HepG2 (cell line): ENCODE measurements at regions not wholly inside any gene's neighbourhood (a gene's known extent, or its start where the extent isn't known, plus 50 kb on each side); places are given as distances from the start of the nearest gene placed in this dataset.

ENCODE experiments used
- ATAC-seq: fragments of 200-7000 bp; cut with Tn5 transposase; 3 replicates; pipeline ENCODE4 v1.9.1; 2020; ENCODE audit warnings: mild to moderate bottlenecking, moderate library complexity
- BruUV-seq: library from RNA; stranded (reverse); fragments of 400-500 nt; replicated peaks from 2 replicates; lab custom pipeline; 2021; lab: Mats Ljungman, UMichigan
- CTCF ChIA-PET: fragments of 300-600 bp; formaldehyde crosslinking; extraction: SDS; loops from one replicate; lab custom pipeline; 2021; ENCODE audit warnings: low total read pairs, inconsistent platforms, low intra/inter-chr PET ratio; lab: Yijun Ruan, JAX
- POLR2A ChIA-PET: fragments of 350-600 bp; sonication (Branson Sonifier 250); formaldehyde crosslinking; loops from one replicate; lab custom pipeline; 2020; ENCODE audit warnings: antibody characterized with exemption, inconsistent platforms; lab: Yijun Ruan, JAX
- DNase-seq: peaks from one replicate; pipeline ENCODE4 v3.0.0-alpha.2; 2015; ENCODE audit warnings: low spot score
- FAIRE-seq: peaks from 3 replicates; lab custom pipeline; 2011; peaks lifted over from hg19 to GRCh38; lab: Jason Lieb, UNC
- H2AFZ ChIP-seq: one replicate; pipeline ENCODE4 v1.6.1; 2011; ENCODE audit warnings: low read length, inconsistent platforms
- H3K27ac ChIP-seq: fragments of 300-600 bp; 3 replicates; pipeline ENCODE4 v1.8.0; 2011; ENCODE audit warnings: mixed run types, mild to moderate bottlenecking, mixed read lengths, low read length, inconsistent platforms; ENCODE audit not compliant: insufficient read depth; ENCODE audit errors: extremely low read length
- H3K27me3 ChIP-seq, 2 experiments: fragments of 200-600 bp in 1 of 2; 2 replicates in 1 of 2; 3 replicates in 1 of 2; pipeline versions ENCODE4 v1.6.0 to v1.8.0; 2011; ENCODE audit warnings: low read length in 2 of 2, mild to moderate bottlenecking in 2 of 2, moderate library complexity in 2 of 2, inconsistent platforms in 1 of 2; ENCODE audit not compliant: insufficient read depth in 2 of 2, control insufficient read depth in 1 of 2
- H3K36me3 ChIP-seq, 2 experiments: fragments of 200-600 bp in 1 of 2; replicated peaks in 1 of 2; 2 replicates in 1 of 2; 3 replicates in 1 of 2; pipeline versions ENCODE4 v1.5.1 to v1.8.0; 2011; ENCODE audit warnings: low read length in 2 of 2, inconsistent platforms in 1 of 2; ENCODE audit not compliant: insufficient read depth in 2 of 2, control insufficient read depth in 1 of 2
- H3K4me1 ChIP-seq: 2 replicates; pipeline ENCODE4 v1.5.1; 2012; ENCODE audit warnings: low read length, inconsistent platforms; ENCODE audit not compliant: insufficient read depth
- H3K4me2 ChIP-seq: 2 replicates; pipeline ENCODE4 v1.6.0; 2011; ENCODE audit warnings: low read depth, low read length, inconsistent platforms
- H3K4me3 ChIP-seq, 3 experiments: fragments of 200-600 bp in 1 of 3; sonication (generic), shearing (Covaris generic) in 1 of 3; replicated peaks in 1 of 3; 2 replicates each; pipeline ENCODE4 v1.5.1; 2011 to 2016; ENCODE audit warnings: low read length in 3 of 3, inconsistent platforms in 2 of 3, low read depth in 2 of 3, mild to moderate bottlenecking in 2 of 3, control low read depth in 1 of 3, mixed read lengths in 1 of 3; ENCODE audit not compliant: insufficient read depth in 1 of 3
- H3K79me2 ChIP-seq: one replicate; pipeline ENCODE4 v1.6.1; 2011; ENCODE audit warnings: low read length, inconsistent platforms; ENCODE audit not compliant: insufficient read depth
- H3K9ac ChIP-seq: 2 replicates; pipeline ENCODE4 v1.6.0; 2011; ENCODE audit warnings: mild to moderate bottlenecking, low read depth, low read length, inconsistent platforms; ENCODE audit not compliant: insufficient read depth
- H3K9me3 ChIP-seq: 2 replicates; pipeline ENCODE4 v1.5.1; 2012; ENCODE audit warnings: mild to moderate bottlenecking, low read length
- H4K20me1 ChIP-seq: 2 replicates; pipeline ENCODE4 v1.6.0; 2011; ENCODE audit warnings: inconsistent platforms, mild to moderate bottlenecking, low read length, moderate library complexity; ENCODE audit not compliant: insufficient read depth
- CBX1 ChIP-seq: IDR thresholded peaks from one replicate; pipeline ENCODE4 v1.6.1; 2016; ENCODE audit warnings: antibody characterized with exemption, low read depth
- KDM5B ChIP-seq: sonication (generic); formaldehyde crosslinking; IDR thresholded peaks from 2 replicates; pipeline ENCODE4 v1.4.0; 2020; ENCODE audit warnings: missing genetic modification reagents, mild to moderate bottlenecking, borderline replicate concordance
- KMT2B ChIP-seq: IDR thresholded peaks from 2 replicates; pipeline ENCODE4 v1.6.1; 2016; ENCODE audit warnings: missing genetic modification reagents, missing compliant biosample characterization
- NFYC ChIP-seq: IDR thresholded peaks from 2 replicates; pipeline ENCODE4 v1.6.1; 2016; ENCODE audit warnings: missing genetic modification reagents, missing compliant biosample characterization
- PHB2 ChIP-seq: fragments of 450-650 bp; IDR thresholded peaks from 2 replicates; pipeline ENCODE4 v1.6.1; 2018; ENCODE audit not compliant: partially characterized antibody
- RNF219 ChIP-seq: sonication (generic); formaldehyde crosslinking; IDR thresholded peaks from 2 replicates; pipeline ENCODE4 v1.5.0; 2020; ENCODE audit warnings: mild to moderate bottlenecking, missing genetic modification reagents
- TARDBP ChIP-seq: sonication (generic); formaldehyde crosslinking; IDR thresholded peaks from 2 replicates; pipeline ENCODE4 v1.8.0; 2022; ENCODE audit warnings: mild to moderate bottlenecking, missing genetic modification reagents
- TOPORS ChIP-seq: sonication (generic); formaldehyde crosslinking; IDR thresholded peaks from 2 replicates; pipeline ENCODE4 v1.8.0; 2023; ENCODE audit warnings: mild to moderate bottlenecking, missing genetic modification reagents
- USF2 ChIP-seq, 2 experiments: sonication (generic) in 1 of 2; formaldehyde crosslinking in 1 of 2; IDR thresholded peaks; 2 replicates each; pipeline versions ENCODE4 v1.5.1 to v1.6.1; 2011 to 2020; ENCODE audit warnings: borderline replicate concordance in 1 of 2, low read depth in 1 of 2, low read length in 1 of 2, mild to moderate bottlenecking in 1 of 2, missing genetic modification reagents in 1 of 2, moderate library complexity in 1 of 2
- XBP1 ChIP-seq: sonication (generic); formaldehyde crosslinking; IDR thresholded peaks from 2 replicates; pipeline ENCODE4 v1.5.0; 2020; ENCODE audit warnings: missing genetic modification reagents
- ZNF263 ChIP-seq: sonication (generic); formaldehyde crosslinking; IDR thresholded peaks from 2 replicates; pipeline ENCODE4 v1.4.0; 2020; ENCODE audit warnings: missing genetic modification reagents
- ZNF460 ChIP-seq: sonication (generic); formaldehyde crosslinking; IDR thresholded peaks from 2 replicates; pipeline ENCODE4 v1.5.1; 2020; ENCODE audit warnings: missing genetic modification reagents, mild to moderate bottlenecking, borderline replicate concordance
- ZNF556 ChIP-seq: sonication (generic); formaldehyde crosslinking; IDR thresholded peaks from 2 replicates; pipeline ENCODE4 v1.4.0; 2020; ENCODE audit warnings: mild to moderate bottlenecking, missing genetic modification reagents, borderline replicate concordance
- ZNF563 ChIP-seq: sonication (generic); formaldehyde crosslinking; IDR thresholded peaks from 2 replicates; pipeline ENCODE4 v1.8.0; 2022; ENCODE audit warnings: mild to moderate bottlenecking, moderate library complexity, missing genetic modification reagents
- ZNF609 ChIP-seq: sonication (generic); formaldehyde crosslinking; IDR thresholded peaks from 2 replicates; pipeline ENCODE4 v1.4.0; 2020; ENCODE audit warnings: mild to moderate bottlenecking, missing genetic modification reagents, borderline replicate concordance
- WGBS: methylation state at CpG from one replicate; pipeline ENCODE4 v1.1.6; 2017; ENCODE audit warnings: low lambda C conversion rate; 5-methylcytosine and 5-hydroxymethylcytosine counted together
- in situ Hi-C: cut with HindIII; loops from 2 replicates; pipeline ENCODE4 v1.10.0; 2017; ENCODE audit warnings: low pct_unique_long_range_greater_than_20kb; ENCODE audit not compliant: extremely low pct_ligation_motif_present
- intact Hi-C: fragments of 100-400 bp; cut with micrococcal nuclease; formaldehyde crosslinking; loops from one replicate; pipeline ENCODE4 v1.10.0; 2022; ENCODE audit not compliant: unreplicated experiment
- TF ChIP-seq, protein P1 (sequence below): sonication (generic); formaldehyde crosslinking; IDR thresholded peaks from 2 replicates; pipeline ENCODE4 v1.8.0; 2022; ENCODE audit warnings: mild to moderate bottlenecking, missing genetic modification reagents, moderate library complexity

- in situ Hi-C loops: no loop called here
- no peak for TF ChIP-seq ZNF263 (CRISPR knock-in tag)
- no peak for TF ChIP-seq RNF219 (CRISPR knock-in tag)
- TF ChIP-seq ZNF609 (CRISPR knock-in tag): no peak
- no peak for TF ChIP-seq PHB2
- no peak for TF ChIP-seq TARDBP (CRISPR knock-in tag)
- TF ChIP-seq ZNF460 (CRISPR knock-in tag): no peak
- TF ChIP-seq CBX1: no peak
- TF ChIP-seq NFYC (CRISPR knock-in tag): no peak
- TF ChIP-seq ZNF556 (CRISPR knock-in tag): no peak
- no peak for TF ChIP-seq XBP1 (CRISPR knock-in tag)
- TF ChIP-seq USF2 (IDR thresholded peaks at IDR 0.05; ENCODE audit: low read depth, low read length): no peak
- no peak for TF ChIP-seq USF2 (CRISPR knock-in tag; IDR thresholded peaks at IDR 0.05; ENCODE audit: borderline replicate concordance)
- TF ChIP-seq ZNF563 (CRISPR knock-in tag): no peak
- TF ChIP-seq KMT2B (CRISPR knock-in tag): no peak
- TF ChIP-seq TOPORS (CRISPR knock-in tag): no peak
- no peak for TF ChIP-seq KDM5B (CRISPR knock-in tag)
- TF ChIP-seq, protein P1, sequence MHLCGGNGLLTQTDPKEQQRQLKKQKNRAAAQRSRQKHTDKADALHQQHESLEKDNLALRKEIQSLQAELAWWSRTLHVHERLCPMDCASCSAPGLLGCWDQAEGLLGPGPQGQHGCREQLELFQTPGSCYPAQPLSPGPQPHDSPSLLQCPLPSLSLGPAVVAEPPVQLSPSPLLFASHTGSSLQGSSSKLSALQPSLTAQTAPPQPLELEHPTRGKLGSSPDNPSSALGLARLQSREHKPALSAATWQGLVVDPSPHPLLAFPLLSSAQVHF (CRISPR knock-in tag): no peak
Measured at GRCh38 chr6:112503091-112503596, 156.0 kb downstream of the RFPL4B start.

More at GRCh38 chr6:112503091-112503596, 156.0 kb downstream of the RFPL4B start:
- intact Hi-C loops: no loop called here
- ATAC-seq: no peak
- no peak overlapping the region for H3K4me2 ChIP-seq
- no peaks in the 10 kb centered on the region for H3K36me3 ChIP-seq
- no peak overlapping the region for H3K9ac ChIP-seq
- H3K27ac ChIP-seq: no peak overlapping the region
- H3K27me3 ChIP-seq: no peaks in the 10 kb centered on the region; a peak in 1 of 5 replicates
- POLR2A ChIA-PET: no interaction called here
- no TSS peak for BruUV-seq
- H3K79me2 ChIP-seq: no peaks in the 10 kb centered on the region
- CTCF ChIA-PET: interaction anchor here (1.8 kb wide), 1 partner anchor 1376 kb away, joined by 4 read pairs; no protein-coding TSS in a partner anchor
- no peak for FAIRE-seq
- no peaks in the 10 kb centered on the region for H3K4me1 ChIP-seq
- 1% methylated on average over 6 of the region's 6 CpGs for WGBS
- no peak overlapping the region for H3K4me3 ChIP-seq
- no peak overlapping the region for H2AFZ ChIP-seq
- no peak for DNase-seq
- no peaks in the 10 kb centered on the region for H4K20me1 ChIP-seq
- no peaks in the 10 kb centered on the region for H3K9me3 ChIP-seq
